WERI-Rb-1 (cell line): ENCODE measurements at regions not wholly inside any gene's neighbourhood (a gene's known extent, or its start where the extent isn't known, plus 50 kb on each side); places are given as distances from the start of the nearest gene placed in this dataset.
"Not testable (repeated sequence)": the region's sequence is repeated elsewhere in the genome, so short reads cannot be mapped to it uniquely, and the experiment has no call there.

Experiments
- DNase-seq: peaks from one replicate; pipeline ENCODE4 v3.0.0-alpha.2; 2020
- H3K27ac ChIP-seq: fragments of 250-450 bp; sonication (Bioruptor Pico); 2 replicates; pipeline ENCODE4 v1.5.1; 2020; ENCODE audit warnings: mild to moderate bottlenecking, moderate library complexity
- H3K27me3 ChIP-seq: fragments of 250-450 bp; sonication (Bioruptor Pico); 2 replicates; pipeline ENCODE4 v1.5.1; 2021; ENCODE audit warnings: mild to moderate bottlenecking, low read depth, moderate library complexity; ENCODE audit not compliant: insufficient read depth, severe bottlenecking
- H3K36me3 ChIP-seq: fragments of 250-450 bp; sonication (Bioruptor Pico); 2 replicates; pipeline ENCODE4 v1.5.1; 2020; ENCODE audit warnings: mild to moderate bottlenecking, moderate library complexity
- H3K4me3 ChIP-seq: 2 replicates; pipeline ENCODE4 v1.5.1; 2011; ENCODE audit warnings: low read depth, mild to moderate bottlenecking, control low read depth, low read length
- H3K9me3 ChIP-seq: fragments of 250-450 bp; sonication (Bioruptor Pico); 2 replicates; pipeline ENCODE4 v1.5.1; 2021; ENCODE audit warnings: mild to moderate bottlenecking, moderate library complexity; ENCODE audit not compliant: severe bottlenecking
- TF ChIP-seq, protein P1 (sequence below): IDR thresholded peaks from 2 replicates; pipeline ENCODE4 v1.5.1; 2011; ENCODE audit warnings: low read depth, mild to moderate bottlenecking, control low read depth, inconsistent platforms, low read length

DNA sequence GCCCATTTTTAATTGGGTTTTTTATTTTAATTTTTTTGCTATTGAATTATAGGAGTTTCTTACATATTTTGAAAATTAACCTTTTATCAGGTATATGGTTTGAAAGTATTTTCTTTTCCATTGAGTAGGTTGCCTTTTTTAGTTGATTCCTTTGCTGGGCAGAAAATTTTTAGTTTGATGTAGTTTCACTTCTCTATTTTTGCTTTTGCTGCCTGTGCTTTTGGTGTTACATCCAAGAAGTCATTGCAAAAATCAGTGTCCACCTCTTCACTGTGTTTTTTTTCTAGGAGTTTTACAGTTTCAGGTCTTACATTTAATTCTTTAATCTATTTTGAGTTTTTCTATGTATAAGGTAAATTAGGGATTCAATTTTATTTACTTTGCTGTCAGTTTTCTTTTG lies 129.8 kb upstream of the FERD3L start:
- Histone ChIP-seq H3K4me3 (no peak overlapping the region), H3K27me3 (no peaks in the 10 kb centered on the region)

DNA sequence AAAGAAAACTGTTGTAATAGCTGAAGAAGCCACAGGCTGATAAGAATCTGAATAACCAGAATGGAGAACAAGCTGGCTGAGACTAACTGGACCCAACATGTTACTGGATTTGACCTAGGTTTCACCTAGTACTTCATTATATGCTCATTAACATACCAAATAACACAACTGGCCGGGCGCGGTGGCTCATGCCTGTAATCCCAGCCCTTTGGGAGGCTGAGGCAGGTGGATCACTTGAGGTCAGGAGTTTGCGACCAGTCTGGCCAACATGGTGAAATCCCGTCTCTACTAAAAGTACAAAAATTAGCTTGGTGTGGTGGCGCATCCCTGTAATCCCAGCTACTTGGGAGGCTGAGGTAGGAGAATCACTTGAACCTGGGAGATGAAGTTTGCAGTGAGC lies 127.1 kb upstream of the FERD3L start:
- H3K9me3 ChIP-seq, H3K27ac ChIP-seq, H3K27me3 ChIP-seq, H3K36me3 ChIP-seq, DNase-seq, H3K4me3 ChIP-seq: not testable (repeated sequence)

More for the DNA sequence above, 129.8 kb upstream of the FERD3L start:
- Histone ChIP-seq H3K9me3 (no peaks in the 10 kb centered on the region), H3K36me3 (no peaks in the 10 kb centered on the region), H3K27ac (no peak overlapping the region)
- TF ChIP-seq, protein P1, sequence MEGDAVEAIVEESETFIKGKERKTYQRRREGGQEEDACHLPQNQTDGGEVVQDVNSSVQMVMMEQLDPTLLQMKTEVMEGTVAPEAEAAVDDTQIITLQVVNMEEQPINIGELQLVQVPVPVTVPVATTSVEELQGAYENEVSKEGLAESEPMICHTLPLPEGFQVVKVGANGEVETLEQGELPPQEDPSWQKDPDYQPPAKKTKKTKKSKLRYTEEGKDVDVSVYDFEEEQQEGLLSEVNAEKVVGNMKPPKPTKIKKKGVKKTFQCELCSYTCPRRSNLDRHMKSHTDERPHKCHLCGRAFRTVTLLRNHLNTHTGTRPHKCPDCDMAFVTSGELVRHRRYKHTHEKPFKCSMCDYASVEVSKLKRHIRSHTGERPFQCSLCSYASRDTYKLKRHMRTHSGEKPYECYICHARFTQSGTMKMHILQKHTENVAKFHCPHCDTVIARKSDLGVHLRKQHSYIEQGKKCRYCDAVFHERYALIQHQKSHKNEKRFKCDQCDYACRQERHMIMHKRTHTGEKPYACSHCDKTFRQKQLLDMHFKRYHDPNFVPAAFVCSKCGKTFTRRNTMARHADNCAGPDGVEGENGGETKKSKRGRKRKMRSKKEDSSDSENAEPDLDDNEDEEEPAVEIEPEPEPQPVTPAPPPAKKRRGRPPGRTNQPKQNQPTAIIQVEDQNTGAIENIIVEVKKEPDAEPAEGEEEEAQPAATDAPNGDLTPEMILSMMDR, result no peak
- DNase-seq, result no peak

DNA sequence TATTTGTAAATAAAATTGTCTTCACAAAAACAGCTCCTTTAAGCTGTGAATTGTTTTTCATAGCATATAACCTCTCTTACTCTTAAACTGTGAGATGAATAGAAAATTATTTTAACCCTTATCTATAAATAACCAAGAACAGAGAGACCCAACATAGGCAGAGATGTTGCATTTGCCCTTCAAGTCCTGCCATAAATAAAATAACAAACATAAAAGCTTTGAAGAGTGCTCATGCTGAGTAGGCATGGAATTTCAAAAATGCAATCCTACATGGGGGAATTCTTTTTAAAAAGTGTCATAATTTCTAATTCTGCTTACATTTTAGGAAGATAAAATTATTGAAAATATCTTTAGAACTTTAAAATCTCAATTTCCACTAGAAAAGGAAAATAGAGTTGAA lies 124.1 kb upstream of the FERD3L start:
- H3K4me3 ChIP-seq, result no peak overlapping the region

GRCh38 chr7:19268737-19269136 lies 123.5 kb upstream of the FERD3L start:
- no peak overlapping the region for H3K4me3 ChIP-seq
- no peak overlapping the region for H3K27ac ChIP-seq
- TF ChIP-seq, protein P1, result no peak
- H3K27me3 ChIP-seq, result no peaks in the 10 kb centered on the region
- no peak for DNase-seq
- H3K36me3 ChIP-seq, result no peaks in the 10 kb centered on the region
- H3K9me3 ChIP-seq, result no peaks in the 10 kb centered on the region

More for the DNA sequence above, 124.1 kb upstream of the FERD3L start:
- TF ChIP-seq, protein P1, result no peak
- Histone ChIP-seq H3K27ac (no peak overlapping the region), H3K9me3 (no peaks in the 10 kb centered on the region), H3K27me3 (no peaks in the 10 kb centered on the region), H3K36me3 (no peaks in the 10 kb centered on the region)
- DNase-seq, result no peak

DNA sequence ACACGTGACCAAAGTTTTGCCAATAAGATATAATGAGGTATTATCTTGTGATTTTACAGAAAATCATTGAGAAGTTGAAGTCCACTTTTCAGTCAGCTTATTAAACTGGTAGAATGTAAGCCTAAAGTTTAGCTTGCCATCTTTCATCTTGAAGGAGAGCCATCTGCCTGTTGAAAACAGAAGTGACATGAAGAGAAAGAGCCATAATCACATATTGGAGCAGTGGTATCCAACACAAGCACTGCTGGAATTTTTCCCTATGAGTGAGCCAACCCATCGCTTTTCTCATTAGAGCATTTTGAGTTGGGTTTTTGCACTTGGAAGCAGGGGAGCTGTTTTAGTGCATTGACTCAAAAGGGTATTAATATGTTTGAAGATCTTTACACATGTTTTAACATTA lies 117.6 kb upstream of the FERD3L start:
- no peak overlapping the region for H3K4me3 ChIP-seq
- H3K9me3 ChIP-seq, result no peaks in the 10 kb centered on the region
- TF ChIP-seq, protein P1, result no peak

GRCh38 chr7:19249281-19249680 lies 104.1 kb upstream of the FERD3L start:
- Histone ChIP-seq H3K9me3 (no peaks in the 10 kb centered on the region), H3K27me3 (no peaks in the 10 kb centered on the region), H3K27ac (no peak overlapping the region), H3K36me3 (no peaks in the 10 kb centered on the region), H3K4me3 (no peak overlapping the region)
- TF ChIP-seq, protein P1, result no peak
- no peak for DNase-seq

More for the DNA sequence above, 117.6 kb upstream of the FERD3L start:
- Histone ChIP-seq H3K36me3 (no peaks in the 10 kb centered on the region), H3K27ac (no peak overlapping the region), H3K27me3 (no peaks in the 10 kb centered on the region)
- no peak for DNase-seq
